HL-60 (cell line): ENCODE measurements at regions not wholly inside any gene's neighbourhood (a gene's known extent, or its start where the extent isn't known, plus 50 kb on each side); places are given as distances from the start of the nearest gene placed in this dataset.

ENCODE experiments used
- DNase-seq, 2 experiments: peaks; one replicate each; pipeline ENCODE4 v3.0.0-alpha.2; 2010 to 2020; ENCODE audit warnings: low read depth in 1 of 2, low spot score in 1 of 2
- H3K27ac ChIP-seq: fragments of 250-450 bp; sonication (Bioruptor Pico); replicated peaks from 2 replicates; pipeline ENCODE4 v1.5.1; 2020; ENCODE audit warnings: mild to moderate bottlenecking, moderate library complexity
- H3K27me3 ChIP-seq: fragments of 250-450 bp; sonication (Bioruptor Pico); 2 replicates; pipeline ENCODE4 v1.5.1; 2021; ENCODE audit warnings: mild to moderate bottlenecking, moderate library complexity; ENCODE audit not compliant: insufficient read depth, poor library complexity, severe bottlenecking
- H3K4me3 ChIP-seq: replicated peaks from 2 replicates; pipeline ENCODE4 v1.5.1; 2011; ENCODE audit warnings: mild to moderate bottlenecking, control low read depth, low read length; ENCODE audit not compliant: insufficient read depth
- GABPA ChIP-seq: IDR thresholded peaks from 2 replicates; pipeline ENCODE4 v1.6.1; 2012; ENCODE audit warnings: low read depth
- POLR2AphosphoS5 ChIP-seq: IDR thresholded peaks from 2 replicates; pipeline ENCODE4 v1.6.1; 2012; ENCODE audit warnings: low read depth
- SPI1 ChIP-seq: IDR thresholded peaks from 2 replicates; pipeline ENCODE4 v1.6.1; 2012; ENCODE audit warnings: low read depth, mild to moderate bottlenecking, borderline replicate concordance
- TF ChIP-seq, protein P1 (sequence below): IDR thresholded peaks from one replicate; pipeline ENCODE4 v1.5.1; 2011; ENCODE audit warnings: low read length, control low read depth, inconsistent platforms; ENCODE audit not compliant: insufficient read depth
- TF ChIP-seq, protein P2 (sequence below): IDR thresholded peaks from 2 replicates; pipeline ENCODE4 v1.6.1; 2012; ENCODE audit warnings: low read depth; ENCODE audit not compliant: insufficient replicate concordance

DNA sequence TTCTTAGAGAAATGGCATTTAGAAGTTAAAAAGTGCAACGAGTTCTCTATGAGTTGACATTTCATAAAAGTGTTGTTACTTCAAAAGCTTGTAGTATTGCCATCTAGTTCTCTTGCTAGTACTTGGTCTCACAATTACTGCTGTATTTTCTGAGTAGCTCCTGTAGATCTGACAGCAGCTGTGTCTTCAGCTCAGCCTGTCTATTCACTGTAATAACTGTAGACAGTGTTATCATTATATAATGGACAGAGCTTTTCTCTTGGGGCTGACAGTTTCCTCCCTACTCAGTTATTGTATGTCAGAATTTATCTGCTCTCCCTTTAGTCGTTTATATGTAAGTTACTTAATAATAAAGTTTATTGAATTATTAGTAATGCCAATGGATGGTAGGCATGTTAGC lies 388.7 kb upstream of the VSTM2A start:
- Histone ChIP-seq H3K27ac (no peak overlapping the region), H3K4me3 (no peak overlapping the region), H3K27me3 (no peaks in the 10 kb centered on the region)
- no peak for DNase-seq
- TF ChIP-seq, protein P1, sequence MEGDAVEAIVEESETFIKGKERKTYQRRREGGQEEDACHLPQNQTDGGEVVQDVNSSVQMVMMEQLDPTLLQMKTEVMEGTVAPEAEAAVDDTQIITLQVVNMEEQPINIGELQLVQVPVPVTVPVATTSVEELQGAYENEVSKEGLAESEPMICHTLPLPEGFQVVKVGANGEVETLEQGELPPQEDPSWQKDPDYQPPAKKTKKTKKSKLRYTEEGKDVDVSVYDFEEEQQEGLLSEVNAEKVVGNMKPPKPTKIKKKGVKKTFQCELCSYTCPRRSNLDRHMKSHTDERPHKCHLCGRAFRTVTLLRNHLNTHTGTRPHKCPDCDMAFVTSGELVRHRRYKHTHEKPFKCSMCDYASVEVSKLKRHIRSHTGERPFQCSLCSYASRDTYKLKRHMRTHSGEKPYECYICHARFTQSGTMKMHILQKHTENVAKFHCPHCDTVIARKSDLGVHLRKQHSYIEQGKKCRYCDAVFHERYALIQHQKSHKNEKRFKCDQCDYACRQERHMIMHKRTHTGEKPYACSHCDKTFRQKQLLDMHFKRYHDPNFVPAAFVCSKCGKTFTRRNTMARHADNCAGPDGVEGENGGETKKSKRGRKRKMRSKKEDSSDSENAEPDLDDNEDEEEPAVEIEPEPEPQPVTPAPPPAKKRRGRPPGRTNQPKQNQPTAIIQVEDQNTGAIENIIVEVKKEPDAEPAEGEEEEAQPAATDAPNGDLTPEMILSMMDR = no peak
- no peak for TF ChIP-seq POLR2AphosphoS5
- no peak for TF ChIP-seq SPI1
- TF ChIP-seq, protein P2, sequence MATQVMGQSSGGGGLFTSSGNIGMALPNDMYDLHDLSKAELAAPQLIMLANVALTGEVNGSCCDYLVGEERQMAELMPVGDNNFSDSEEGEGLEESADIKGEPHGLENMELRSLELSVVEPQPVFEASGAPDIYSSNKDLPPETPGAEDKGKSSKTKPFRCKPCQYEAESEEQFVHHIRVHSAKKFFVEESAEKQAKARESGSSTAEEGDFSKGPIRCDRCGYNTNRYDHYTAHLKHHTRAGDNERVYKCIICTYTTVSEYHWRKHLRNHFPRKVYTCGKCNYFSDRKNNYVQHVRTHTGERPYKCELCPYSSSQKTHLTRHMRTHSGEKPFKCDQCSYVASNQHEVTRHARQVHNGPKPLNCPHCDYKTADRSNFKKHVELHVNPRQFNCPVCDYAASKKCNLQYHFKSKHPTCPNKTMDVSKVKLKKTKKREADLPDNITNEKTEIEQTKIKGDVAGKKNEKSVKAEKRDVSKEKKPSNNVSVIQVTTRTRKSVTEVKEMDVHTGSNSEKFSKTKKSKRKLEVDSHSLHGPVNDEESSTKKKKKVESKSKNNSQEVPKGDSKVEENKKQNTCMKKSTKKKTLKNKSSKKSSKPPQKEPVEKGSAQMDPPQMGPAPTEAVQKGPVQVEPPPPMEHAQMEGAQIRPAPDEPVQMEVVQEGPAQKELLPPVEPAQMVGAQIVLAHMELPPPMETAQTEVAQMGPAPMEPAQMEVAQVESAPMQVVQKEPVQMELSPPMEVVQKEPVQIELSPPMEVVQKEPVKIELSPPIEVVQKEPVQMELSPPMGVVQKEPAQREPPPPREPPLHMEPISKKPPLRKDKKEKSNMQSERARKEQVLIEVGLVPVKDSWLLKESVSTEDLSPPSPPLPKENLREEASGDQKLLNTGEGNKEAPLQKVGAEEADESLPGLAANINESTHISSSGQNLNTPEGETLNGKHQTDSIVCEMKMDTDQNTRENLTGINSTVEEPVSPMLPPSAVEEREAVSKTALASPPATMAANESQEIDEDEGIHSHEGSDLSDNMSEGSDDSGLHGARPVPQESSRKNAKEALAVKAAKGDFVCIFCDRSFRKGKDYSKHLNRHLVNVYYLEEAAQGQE = no peak
- no peak for TF ChIP-seq GABPA

DNA sequence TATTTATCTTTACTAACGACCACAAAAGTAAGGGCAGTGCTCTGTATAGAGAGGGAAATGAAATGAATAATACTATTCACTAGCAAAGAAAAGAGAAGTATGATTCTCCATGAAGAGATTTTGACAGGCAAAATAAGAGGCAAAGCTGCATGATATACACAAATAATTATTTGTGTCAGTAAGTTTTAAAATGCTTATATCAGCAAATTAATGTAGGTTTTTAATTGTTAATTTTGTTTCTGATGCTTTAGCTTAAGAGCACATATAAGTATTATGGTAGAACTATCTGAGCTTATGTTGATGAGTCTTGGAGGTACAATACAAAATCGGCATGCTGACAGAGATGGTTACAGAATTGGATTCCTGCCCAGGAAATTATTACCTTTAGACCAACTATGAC lies 383.1 kb upstream of the VSTM2A start:
- H3K27ac ChIP-seq = no peak overlapping the region
- no peak for DNase-seq
- H3K4me3 ChIP-seq = no peak overlapping the region
- no peaks in the 10 kb centered on the region for H3K27me3 ChIP-seq
- TF ChIP-seq POLR2AphosphoS5 (no peak), GABPA (no peak), SPI1 (no peak)
- TF ChIP-seq, protein P2 = no peak
- TF ChIP-seq, protein P1 = no peak

DNA sequence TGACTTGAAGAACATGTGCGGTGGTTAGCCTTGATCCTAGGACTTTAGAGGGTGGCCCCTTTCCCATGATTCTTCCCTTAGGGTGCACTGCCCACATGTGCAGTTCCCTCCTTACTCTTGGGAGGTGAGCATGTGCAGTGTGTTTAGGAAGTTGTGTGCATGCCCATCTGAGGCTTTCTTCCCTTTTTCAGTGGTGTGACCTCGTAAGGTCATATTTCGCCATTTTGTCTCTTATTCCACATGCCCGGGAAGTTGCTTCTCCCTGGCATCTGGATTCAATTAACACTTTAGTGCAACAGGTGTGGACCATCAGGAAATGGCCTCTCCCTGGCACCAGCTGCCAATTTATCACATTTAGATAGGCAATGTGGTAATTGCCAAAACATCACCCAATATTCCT lies 380.6 kb upstream of the VSTM2A start:
- H3K4me3 ChIP-seq = no peak overlapping the region
- DNase-seq = peak in 1 of 2 experiments; percentile 61
- H3K27ac ChIP-seq = no peak overlapping the region
- H3K27me3 ChIP-seq = no peaks in the 10 kb centered on the region
- TF ChIP-seq, protein P2 = no peak
- TF ChIP-seq POLR2AphosphoS5 (0 out of 2 replicates have a peak, but pooled peaks have one; percentile 46), GABPA (0 out of 2 replicates have a peak, but pooled peaks have one; percentile 13), SPI1 (no peak)
- TF ChIP-seq, protein P1 = no peak
